ENCODE measurements at regions not wholly inside any gene's neighbourhood (a gene's known extent, or its start where the extent isn't known, plus 50 kb on each side); places are given as distances from the start of the nearest gene placed in this dataset.
"Not testable (repeated sequence)": the region's sequence is repeated elsewhere in the genome, so short reads cannot be mapped to it uniquely, and the experiment has no call there.

GRCh38 chr5:176043252-176043829 is 75.2 kb upstream of the THOC3 start:
- H3K27ac Mint-ChIP-seq, H3K9me3 Mint-ChIP-seq, H3K4me3 Mint-ChIP-seq, H3K27me3 Mint-ChIP-seq, H3K36me3 Mint-ChIP-seq, H3K4me1 Mint-ChIP-seq: not testable (repeated sequence)

DNA sequence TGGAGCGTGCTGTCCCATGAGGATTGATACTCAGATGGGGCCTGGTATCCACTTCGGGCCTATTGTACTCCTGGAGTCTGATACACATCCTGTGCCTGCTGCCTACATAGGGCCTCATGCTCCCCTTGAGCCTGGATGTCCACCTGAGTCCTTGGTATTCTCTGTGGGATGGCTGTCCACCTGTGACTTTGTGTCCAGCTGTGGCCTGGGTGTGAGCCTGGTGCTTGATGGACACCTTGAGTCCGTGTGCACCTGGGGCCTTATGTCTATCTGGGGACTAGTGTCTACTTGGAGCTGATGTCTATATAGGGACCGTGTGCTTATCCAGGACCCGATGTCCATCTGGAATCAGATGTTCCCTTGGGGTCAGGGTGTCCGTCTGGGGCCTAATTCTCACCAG is 75.9 kb upstream of the THOC3 start:
- H3K27me3 Mint-ChIP-seq, H3K9me3 Mint-ChIP-seq, H3K36me3 Mint-ChIP-seq, H3K27ac Mint-ChIP-seq, H3K4me3 Mint-ChIP-seq, H3K4me1 Mint-ChIP-seq: not testable (repeated sequence)

GRCh38 chr5:176044431-176044830 is 76.3 kb upstream of the THOC3 start:
- not testable (repeated sequence) for H3K27me3 Mint-ChIP-seq, H3K36me3 Mint-ChIP-seq, H3K4me1 Mint-ChIP-seq, H3K27ac Mint-ChIP-seq, H3K4me3 Mint-ChIP-seq, H3K9me3 Mint-ChIP-seq

- not testable (repeated sequence) for H3K4me3 Mint-ChIP-seq, H3K9me3 Mint-ChIP-seq, H3K27ac Mint-ChIP-seq, H3K4me1 Mint-ChIP-seq, H3K27me3 Mint-ChIP-seq, H3K36me3 Mint-ChIP-seq
Measured at GRCh38 chr5:176045442-176045841, 77.3 kb upstream of the THOC3 start.

GRCh38 chr5:176048671-176049070 is 80.6 kb upstream of the THOC3 start:
- H3K36me3 Mint-ChIP-seq, H3K4me3 Mint-ChIP-seq, H3K27me3 Mint-ChIP-seq, H3K27ac Mint-ChIP-seq, H3K4me1 Mint-ChIP-seq, H3K9me3 Mint-ChIP-seq: not testable (repeated sequence)

DNA sequence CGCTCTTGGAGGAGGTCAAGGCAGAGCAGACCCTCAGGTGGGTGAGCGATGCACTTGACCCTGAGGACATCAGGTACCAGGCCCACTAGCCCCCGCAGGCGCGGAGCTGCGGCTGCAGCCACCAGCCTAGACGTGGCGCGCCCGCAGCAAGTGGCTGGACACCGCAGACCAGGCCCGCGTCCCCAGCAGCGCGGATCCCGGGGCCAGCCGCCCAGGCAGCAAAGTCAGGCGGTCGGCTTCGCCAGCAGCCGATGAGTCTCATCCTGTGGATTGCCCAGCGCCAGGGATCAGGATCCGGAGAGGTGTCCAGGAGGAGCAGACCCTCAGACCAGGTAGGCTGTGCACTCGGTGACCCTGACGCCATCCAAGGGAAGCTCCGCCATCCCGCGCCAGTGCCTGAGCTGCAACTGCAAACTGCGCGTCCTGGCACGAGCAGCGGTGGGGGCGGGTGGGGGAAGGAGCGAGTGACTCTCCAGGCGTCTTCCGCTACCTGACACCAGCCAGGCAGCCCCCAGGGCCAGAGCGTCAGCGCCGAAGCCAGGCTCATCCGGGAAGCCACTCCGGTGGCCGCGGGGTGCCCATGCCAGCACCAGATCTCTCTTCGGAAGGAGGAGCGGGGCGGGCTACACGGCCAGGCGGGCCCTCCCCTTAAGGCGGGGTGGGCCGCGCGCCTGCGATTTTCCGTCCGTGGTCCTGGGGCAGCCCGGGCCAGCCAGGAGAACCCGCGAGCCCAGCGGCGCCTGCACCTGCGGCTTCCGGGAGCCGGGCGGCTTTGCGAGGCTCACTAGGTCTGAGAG is 92.6 kb upstream of the THOC3 start:
- not testable (repeated sequence) for H3K27ac Mint-ChIP-seq, H3K9me3 Mint-ChIP-seq, H3K27me3 Mint-ChIP-seq, H3K36me3 Mint-ChIP-seq, H3K4me1 Mint-ChIP-seq, H3K4me3 Mint-ChIP-seq

GRCh38 chr5:176061269-176061622 is 93.1 kb upstream of the THOC3 start:
- H3K4me1 Mint-ChIP-seq, H3K27me3 Mint-ChIP-seq, H3K4me3 Mint-ChIP-seq, H3K9me3 Mint-ChIP-seq, H3K27ac Mint-ChIP-seq, H3K36me3 Mint-ChIP-seq: not testable (repeated sequence)

GRCh38 chr5:176061660-176062059 is 93.5 kb upstream of the THOC3 start:
- not testable (repeated sequence) for H3K9me3 Mint-ChIP-seq, H3K4me3 Mint-ChIP-seq, H3K4me1 Mint-ChIP-seq, H3K27me3 Mint-ChIP-seq, H3K27ac Mint-ChIP-seq, H3K36me3 Mint-ChIP-seq

DNA sequence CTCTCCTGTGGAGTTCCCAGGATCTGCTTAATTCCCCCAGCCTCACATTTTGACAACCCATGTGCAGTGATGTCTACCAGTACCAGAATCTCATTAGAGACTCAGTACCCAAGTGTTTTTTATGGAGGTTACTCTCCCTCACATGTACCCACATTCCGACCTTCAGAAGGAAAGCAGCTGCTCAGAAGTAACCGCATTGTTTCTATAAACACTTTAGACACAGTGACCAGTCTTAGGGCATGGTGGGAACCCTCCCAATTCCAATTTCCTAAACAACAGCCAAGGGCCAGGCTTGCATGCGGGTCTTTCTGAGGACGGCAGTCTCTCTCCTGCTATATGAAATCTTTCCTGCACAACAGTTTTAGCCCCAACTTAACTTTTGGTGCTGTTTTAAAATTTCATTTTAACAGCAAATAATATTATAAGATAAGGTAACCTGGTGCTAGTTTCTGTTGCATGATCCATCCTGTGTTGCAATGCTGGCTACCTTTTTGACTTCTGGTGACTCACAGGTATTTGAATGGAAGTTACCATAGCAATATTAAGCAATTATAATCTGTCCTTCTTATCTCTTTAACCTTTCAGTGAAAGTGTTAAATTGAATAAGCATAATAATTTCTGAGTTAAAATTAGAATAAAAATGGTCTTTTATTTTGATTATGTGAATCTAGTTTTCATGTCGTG is 98.3 kb upstream of the THOC3 start:
- H3K27ac Mint-ChIP-seq, H3K36me3 Mint-ChIP-seq, H3K27me3 Mint-ChIP-seq, H3K9me3 Mint-ChIP-seq, H3K4me1 Mint-ChIP-seq, H3K4me3 Mint-ChIP-seq: not testable (repeated sequence)

- not testable (repeated sequence) for H3K27ac Mint-ChIP-seq, H3K36me3 Mint-ChIP-seq, H3K4me3 Mint-ChIP-seq, H3K27me3 Mint-ChIP-seq, H3K4me1 Mint-ChIP-seq, H3K9me3 Mint-ChIP-seq
Measured at GRCh38 chr5:176067162-176067561, 99.0 kb upstream of the THOC3 start.

DNA sequence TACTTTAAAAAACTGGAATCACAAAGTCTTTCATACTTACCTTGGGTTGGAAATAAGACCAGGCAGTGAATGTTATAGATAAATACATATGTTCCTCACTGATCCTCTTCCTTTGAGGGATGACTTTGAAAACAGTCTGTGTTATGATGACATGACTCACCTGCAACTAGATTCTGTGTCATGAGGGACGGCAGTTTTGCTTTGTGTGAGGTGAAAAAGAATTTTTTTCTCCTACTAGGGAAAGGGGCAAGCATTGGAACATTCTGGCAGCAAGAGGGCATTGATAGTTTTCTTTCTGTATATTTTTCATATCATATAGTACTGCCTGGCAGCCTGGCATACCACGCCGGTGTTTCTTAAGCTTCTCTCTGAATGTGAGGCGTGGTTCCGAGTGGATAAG is 99.8 kb upstream of the THOC3 start:
- not testable (repeated sequence) for H3K4me3 Mint-ChIP-seq

DNA sequence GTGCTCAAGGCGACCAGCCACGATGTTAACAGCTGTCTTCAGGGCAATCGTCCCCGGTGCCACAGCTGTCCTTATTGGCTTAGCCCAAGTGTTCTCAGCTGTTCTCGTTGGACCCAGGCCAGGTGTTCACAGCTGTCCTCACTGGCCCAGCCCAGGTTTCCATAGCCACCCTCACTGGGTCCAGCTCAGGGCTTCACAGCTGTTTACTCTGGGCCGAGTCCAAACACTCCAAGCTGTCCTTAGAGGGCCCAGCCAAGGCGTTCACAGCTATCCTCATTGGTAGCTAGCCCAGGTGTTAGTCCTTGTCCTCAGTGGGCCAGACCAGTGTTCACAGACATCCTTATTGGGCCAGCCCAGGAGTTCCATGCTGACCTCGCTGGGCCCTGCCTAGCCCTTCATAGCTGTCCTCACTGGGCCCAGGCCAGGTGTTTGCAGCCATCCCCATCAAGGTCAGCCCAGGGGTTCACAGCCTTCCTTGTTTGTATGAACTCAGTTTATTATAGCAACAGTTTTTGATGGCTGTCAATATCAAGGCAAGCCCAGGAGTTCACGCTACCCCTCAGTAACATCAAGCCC is 106.0 kb upstream of the THOC3 start:
- H3K36me3 Mint-ChIP-seq, H3K27me3 Mint-ChIP-seq, H3K4me3 Mint-ChIP-seq, H3K4me1 Mint-ChIP-seq, H3K27ac Mint-ChIP-seq, H3K9me3 Mint-ChIP-seq: not testable (repeated sequence)

More for the DNA sequence above, 99.8 kb upstream of the THOC3 start:
- not testable (repeated sequence) for H3K36me3 Mint-ChIP-seq, H3K27ac Mint-ChIP-seq, H3K27me3 Mint-ChIP-seq, H3K9me3 Mint-ChIP-seq, H3K4me1 Mint-ChIP-seq

DNA sequence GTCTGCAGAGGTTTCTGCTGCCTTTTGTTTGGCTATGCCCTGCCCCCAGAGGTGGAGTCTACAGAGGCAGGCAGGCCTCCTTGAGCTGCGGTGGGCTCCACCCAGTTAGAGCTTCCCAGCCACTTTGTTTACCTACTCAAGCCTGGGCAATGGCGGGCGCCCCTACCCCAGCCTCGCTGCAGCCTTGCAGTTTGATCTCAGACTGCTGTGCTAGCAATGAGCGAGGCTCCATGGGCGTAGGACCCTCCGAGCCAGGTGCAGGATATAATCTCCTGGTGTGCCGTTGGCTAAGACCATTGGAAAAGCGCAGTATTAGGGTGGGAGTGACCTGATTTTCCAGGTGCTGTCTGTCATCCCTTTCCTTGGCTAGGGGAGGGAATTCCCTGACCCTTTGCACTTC is 115.6 kb upstream of the THOC3 start:
- H3K9me3 Mint-ChIP-seq, H3K4me3 Mint-ChIP-seq, H3K27me3 Mint-ChIP-seq, H3K27ac Mint-ChIP-seq, H3K4me1 Mint-ChIP-seq, H3K36me3 Mint-ChIP-seq: not testable (repeated sequence)

- H3K9me3 Mint-ChIP-seq, H3K36me3 Mint-ChIP-seq, H3K27me3 Mint-ChIP-seq, H3K4me1 Mint-ChIP-seq, H3K27ac Mint-ChIP-seq, H3K4me3 Mint-ChIP-seq: not testable (repeated sequence)
Measured at GRCh38 chr5:176103083-176103482, 135.0 kb upstream of the THOC3 start.

GRCh38 chr5:176112888-176113287 is 125.3 kb upstream of the SIMC1 start:
- H3K9me3 Mint-ChIP-seq, H3K4me3 Mint-ChIP-seq, H3K36me3 Mint-ChIP-seq, H3K27me3 Mint-ChIP-seq, H3K27ac Mint-ChIP-seq, H3K4me1 Mint-ChIP-seq: not testable (repeated sequence)

- not testable (repeated sequence) for H3K27ac Mint-ChIP-seq, H3K4me1 Mint-ChIP-seq, H3K27me3 Mint-ChIP-seq, H3K36me3 Mint-ChIP-seq, H3K9me3 Mint-ChIP-seq, H3K4me3 Mint-ChIP-seq
Measured at GRCh38 chr5:176113673-176114335, 124.4 kb upstream of the SIMC1 start.

All from IgD-negative memory B cell (primary cell).